C4-2B (cell line): ENCODE measurements at regions not wholly inside any gene's neighbourhood (a gene's known extent, or its start where the extent isn't known, plus 50 kb on each side); places are given as distances from the start of the nearest gene placed in this dataset.

Experiments
- H3K27ac ChIP-seq: fragments of 450-650 bp; 2 replicates; pipeline ENCODE4 v1.5.1; 2017
- ZFX ChIP-seq: fragments of 450-650 bp; IDR thresholded peaks from 2 replicates; pipeline ENCODE4 v1.6.1; 2017
- TF ChIP-seq, protein P1 (sequence below): fragments of 450-650 bp; conservative IDR thresholded peaks from 2 replicates; pipeline ENCODE4 v1.5.1; 2017; ENCODE audit warnings: mild to moderate bottlenecking

DNA sequence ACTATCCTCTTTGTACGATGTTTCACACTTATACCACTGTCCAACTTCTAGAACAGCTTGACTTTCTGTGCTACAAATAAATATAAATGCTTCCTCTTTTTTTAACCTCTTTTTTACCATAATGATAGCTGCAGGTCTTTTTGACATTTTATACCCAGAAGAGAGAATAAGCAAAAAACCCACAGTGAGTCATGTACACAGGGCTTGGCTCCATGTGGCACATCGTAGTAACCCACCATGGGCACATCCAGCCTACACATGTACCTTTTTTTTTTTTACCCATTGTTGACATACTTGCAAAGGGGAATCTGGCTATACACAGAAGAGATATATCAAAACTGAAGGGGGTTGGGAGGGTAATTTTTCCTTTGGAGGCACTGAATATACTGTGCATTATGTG, 59.5 kb upstream of the RSPO3 start:
- no peak overlapping the region for H3K27ac ChIP-seq
- TF ChIP-seq ZFX = no peak
- TF ChIP-seq, protein P1, sequence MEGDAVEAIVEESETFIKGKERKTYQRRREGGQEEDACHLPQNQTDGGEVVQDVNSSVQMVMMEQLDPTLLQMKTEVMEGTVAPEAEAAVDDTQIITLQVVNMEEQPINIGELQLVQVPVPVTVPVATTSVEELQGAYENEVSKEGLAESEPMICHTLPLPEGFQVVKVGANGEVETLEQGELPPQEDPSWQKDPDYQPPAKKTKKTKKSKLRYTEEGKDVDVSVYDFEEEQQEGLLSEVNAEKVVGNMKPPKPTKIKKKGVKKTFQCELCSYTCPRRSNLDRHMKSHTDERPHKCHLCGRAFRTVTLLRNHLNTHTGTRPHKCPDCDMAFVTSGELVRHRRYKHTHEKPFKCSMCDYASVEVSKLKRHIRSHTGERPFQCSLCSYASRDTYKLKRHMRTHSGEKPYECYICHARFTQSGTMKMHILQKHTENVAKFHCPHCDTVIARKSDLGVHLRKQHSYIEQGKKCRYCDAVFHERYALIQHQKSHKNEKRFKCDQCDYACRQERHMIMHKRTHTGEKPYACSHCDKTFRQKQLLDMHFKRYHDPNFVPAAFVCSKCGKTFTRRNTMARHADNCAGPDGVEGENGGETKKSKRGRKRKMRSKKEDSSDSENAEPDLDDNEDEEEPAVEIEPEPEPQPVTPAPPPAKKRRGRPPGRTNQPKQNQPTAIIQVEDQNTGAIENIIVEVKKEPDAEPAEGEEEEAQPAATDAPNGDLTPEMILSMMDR = no peak
